HG02763 (cell line): ENCODE measurements at regions not wholly inside any gene's neighbourhood (a gene's known extent, or its start where the extent isn't known, plus 50 kb on each side); places are given as distances from the start of the nearest gene placed in this dataset.
A peak's percentile ranks its signal among the peaks of the same experiment; 100 is the strongest.

ENCODE experiments used
- ATAC-seq: cut with Tn5 transposase; IDR thresholded peaks from one replicate; pipeline ENCODE4 v1.9.1; 2021; ENCODE audit warnings: mild to moderate bottlenecking, moderate library complexity; ENCODE audit not compliant: unreplicated experiment

- ATAC-seq = no peak
Measured at GRCh38 chrX:10744007-10744406, 123.6 kb upstream of the MID1 start.

DNA sequence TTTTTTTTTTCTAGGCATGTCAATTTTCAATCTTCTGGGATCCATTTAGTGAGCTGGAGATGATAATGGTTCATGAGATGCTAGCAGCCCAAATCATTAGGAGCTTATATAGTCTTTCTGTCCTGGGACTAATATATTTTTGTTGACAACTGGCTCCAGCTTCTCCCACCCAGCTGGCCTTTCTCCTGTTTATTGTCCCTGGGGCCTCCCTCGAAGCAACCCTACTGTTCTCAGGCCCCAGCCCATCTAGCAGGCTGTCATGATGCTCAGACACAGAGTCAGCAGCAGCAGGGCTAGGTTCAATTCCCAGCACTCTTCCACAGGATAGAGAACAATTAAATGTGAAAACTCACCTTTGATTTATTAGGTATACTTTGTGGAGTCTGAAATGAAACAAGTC, 127.6 kb upstream of the MID1 start:
- ATAC-seq = no peak

DNA sequence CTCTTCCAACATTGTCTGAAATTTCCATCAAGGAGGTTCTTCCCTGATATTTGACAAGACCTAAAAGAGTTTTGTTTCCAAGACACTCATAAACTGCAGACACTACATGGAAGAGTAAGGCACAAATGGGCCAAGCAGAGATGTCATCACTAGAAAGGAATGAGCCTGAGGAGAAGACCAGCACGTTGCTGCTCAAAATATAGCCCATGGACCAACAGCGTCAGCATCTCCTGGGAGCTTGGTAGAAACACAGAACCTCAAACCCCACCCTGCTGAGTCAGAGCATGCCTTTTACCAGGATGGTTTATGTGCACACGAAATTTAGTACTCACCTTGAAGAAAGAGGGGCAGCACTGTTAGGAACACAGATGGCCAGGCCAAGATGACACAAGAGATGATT, 128.7 kb upstream of the MID1 start:
- no peak for ATAC-seq

GRCh38 chrX:10750581-10750980, 130.2 kb upstream of the MID1 start:
- ATAC-seq = no peak

- no peak for ATAC-seq
Measured at GRCh38 chrX:10753116-10753515, 132.7 kb upstream of the MID1 start.

GRCh38 chrX:10754445-10754844, 134.1 kb upstream of the MID1 start:
- no peak for ATAC-seq

DNA sequence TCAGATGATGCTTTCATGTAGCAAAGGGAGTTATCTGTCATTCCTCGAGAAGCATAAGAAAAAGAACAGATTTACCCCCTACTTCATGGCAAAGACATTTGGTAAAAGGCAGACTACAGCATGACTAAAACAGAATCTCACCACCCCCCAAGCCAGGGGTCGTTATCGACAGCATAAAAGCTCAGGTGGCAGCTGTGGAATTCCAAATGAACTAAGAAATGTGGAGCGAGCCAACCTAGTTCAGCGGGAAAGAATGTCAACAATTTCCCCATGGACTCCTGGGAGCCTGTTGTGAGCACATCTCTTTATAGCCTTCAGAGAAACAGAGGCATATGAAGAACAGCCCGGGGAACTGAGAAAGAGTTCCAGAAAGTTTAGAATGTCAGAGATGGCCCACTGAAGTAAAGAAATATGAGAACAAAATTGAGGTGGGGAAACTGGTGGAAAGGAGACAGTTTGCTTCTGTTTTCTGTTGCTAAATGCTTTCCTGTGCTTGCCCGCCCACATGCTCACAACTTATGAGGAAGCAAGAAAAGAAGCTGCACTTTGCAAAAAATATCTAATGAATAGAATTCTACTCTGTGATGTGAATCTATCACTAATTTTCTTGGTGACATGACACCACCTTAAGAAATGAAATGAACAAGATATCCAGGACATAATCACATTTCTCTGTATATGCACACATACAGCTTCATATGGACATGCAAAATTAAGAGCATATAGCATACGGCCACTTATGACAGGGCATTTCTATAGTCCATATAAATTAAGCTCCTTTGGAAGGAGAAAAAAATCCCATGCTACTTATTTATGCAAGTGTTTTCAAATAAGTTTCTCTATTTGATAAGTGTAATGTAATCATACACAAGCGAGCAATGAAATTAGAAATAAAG, 135.3 kb upstream of the MID1 start:
- ATAC-seq = no peak

DNA sequence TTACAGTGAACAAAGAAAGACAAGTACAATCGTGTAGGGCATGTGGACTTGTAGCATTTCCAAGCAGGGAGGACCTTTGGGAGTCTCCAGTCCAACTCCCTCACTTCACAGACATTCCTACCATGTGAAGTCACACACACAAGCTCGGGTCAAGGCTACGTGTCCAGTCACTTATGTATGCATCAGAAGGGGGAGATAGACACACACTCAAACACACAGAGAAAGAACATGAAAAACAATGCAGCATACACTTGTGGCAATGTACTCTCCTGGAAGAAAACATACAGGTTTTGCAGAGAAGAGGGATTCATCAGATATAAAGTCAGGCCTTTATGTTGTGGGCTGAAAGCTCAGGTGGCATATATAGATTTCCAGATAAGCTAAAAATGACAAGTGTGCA, 136.1 kb upstream of the MID1 start:
- no peak for ATAC-seq

- no peak for ATAC-seq
Measured at GRCh38 chrX:10759141-10759799, 138.9 kb upstream of the MID1 start.

DNA sequence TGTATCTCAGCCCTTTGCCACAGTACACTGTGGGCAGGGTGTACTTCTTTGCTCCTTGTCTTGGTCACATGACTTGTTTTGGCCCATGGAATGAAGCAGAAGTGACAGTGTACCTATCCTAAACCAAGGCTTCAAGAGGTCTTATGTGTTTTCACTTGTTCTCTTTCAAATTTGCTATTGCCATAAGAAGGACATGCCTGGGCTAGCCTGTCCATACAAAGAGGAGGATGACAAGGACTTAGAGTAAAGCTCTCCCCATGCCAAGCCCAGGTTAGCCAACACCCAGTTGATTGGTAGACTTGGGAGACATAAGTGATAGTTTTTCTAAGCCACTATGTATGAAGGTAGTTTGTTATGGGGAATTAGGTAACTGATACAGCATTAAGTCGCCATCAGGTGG, 141.1 kb upstream of the MID1 start:
- ATAC-seq = no peak

- peak; percentile 58 for ATAC-seq
Measured at GRCh38 chrX:10769195-10769594, 148.8 kb upstream of the MID1 start.

DNA sequence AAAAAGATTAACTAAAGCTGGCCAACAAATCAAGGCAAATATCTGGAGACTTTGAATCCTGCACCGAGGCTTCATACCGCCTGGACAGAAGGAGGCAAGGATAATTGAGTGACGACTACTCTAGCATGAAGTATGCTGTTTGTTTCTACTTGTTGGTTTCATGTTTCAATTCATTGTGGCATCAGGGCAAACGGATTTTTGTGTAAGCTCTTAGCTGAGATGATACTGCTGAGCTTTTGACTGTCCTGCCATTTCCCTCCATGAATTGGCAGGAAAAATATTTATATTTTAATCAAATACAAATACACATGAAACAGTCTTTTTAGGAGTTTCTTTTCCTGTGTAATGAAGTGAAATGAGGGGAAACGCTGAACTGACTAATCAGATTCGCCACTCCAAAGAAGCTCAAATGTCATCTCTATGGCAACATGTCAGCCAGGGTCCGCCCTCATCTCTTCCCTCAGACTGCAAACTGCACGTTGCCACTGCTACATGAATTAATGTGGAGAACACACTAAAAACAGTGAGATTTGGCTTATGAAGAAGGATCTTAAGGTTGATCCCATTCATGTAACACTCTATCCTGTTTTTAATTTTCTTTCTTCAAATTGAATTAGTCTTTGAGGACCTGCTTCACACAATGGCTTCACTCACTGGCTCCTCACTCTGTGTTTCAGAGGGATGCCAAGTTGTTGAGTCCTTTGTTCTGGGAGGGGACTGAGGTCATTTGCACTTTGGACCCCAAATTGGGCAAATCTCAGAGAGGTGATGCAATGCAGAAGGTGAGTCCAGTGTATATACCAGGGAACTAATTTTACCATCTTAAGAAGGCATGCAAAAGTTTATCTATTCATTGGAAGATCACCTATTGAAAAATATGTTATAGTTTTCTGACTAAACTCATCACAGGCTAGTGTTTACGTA, 149.6 kb upstream of the MID1 start:
- ATAC-seq = no peak

GRCh38 chrX:10773318-10773717, 152.9 kb upstream of the MID1 start:
- no peak for ATAC-seq

DNA sequence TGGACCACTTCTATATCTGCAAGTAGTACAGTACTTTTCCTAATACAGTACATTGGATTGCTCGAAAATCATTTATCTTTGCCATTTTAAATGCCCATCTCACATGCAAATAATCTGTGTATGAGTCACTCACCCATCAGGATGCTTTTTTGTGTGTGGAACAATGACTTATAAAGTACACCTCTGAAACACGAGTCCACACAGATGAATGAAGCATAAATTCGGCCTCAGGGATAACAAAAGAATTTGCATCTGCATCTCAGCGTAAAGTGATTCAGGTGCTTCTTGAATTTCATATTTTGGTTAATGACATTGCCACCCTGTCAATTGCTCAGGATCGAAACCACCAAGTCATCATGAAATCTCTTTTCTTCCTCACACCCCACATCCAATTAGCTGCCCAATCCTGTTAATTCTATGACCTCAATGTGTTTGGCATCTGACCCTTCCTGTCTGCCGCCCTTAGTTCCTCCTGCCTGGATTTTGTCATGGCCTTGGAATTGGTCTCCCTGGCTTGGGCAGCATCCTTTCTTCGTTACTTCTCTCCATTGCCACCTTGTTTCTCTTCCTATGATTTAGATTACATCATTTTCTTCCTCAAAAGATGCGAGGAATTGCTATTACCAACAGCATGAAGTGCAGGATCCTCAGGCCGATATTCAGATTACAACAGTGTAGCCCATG, 161.6 kb upstream of the MID1 start:
- ATAC-seq = no peak

DNA sequence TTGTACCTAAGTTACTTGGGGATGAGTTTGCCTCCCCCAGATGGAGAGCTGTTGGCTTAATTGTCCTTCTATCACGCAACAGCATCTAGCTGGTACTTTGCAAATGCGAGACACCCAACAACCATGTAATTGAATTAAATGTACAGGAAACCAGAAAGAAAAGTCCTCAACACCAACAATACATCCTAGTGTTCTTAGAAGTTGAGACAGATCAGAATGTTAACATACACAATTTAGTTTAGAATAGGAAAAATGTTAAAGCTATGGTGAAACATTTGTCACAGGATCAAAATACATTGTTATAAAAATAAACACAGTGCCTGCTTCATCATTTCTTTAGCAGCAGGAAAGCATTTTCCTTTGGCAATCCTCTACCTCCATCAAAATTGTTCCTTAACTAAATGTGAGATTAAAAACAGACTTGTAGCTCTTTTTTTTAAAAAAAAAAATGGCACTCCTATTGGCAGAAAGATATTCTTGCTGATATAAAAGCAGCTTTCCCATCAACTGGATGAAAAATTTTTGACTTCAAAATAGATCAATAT, 163.1 kb upstream of the MID1 start:
- ATAC-seq = no peak

DNA sequence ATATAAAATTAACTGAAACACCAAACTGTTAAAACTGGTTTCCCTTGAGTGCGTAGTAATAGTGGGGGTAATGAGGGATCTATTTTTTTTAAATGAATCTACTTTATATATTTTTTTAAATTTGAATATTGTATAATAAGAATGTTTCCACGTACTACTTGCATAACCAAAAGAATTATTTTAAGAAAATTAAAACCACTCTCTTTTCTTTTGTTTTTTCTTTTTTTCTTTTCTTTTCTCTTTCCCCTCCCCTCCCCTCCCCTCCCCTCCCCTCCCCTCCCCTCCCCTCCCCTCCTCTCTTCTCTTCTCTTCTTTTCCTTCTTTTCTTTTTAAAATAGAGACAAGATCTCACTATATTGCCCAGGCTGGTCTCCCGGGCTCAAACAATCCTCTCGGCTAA, 166.9 kb upstream of the MID1 start:
- ATAC-seq = no peak

GRCh38 chrX:10794203-10794630, 173.8 kb upstream of the MID1 start:
- no peak for ATAC-seq

- no peak for ATAC-seq
Measured at GRCh38 chrX:10795721-10796120, 175.3 kb upstream of the MID1 start.

- no peak for ATAC-seq
Measured at GRCh38 chrX:10797466-10797865, 177.1 kb upstream of the MID1 start.

- no peak for ATAC-seq
Measured at GRCh38 chrX:10798041-10798440, 177.7 kb upstream of the MID1 start.
